ENCODE measurements at regions not wholly inside any gene's neighbourhood (a gene's known extent, or its start where the extent isn't known, plus 50 kb on each side); places are given as distances from the start of the nearest gene placed in this dataset.

- Histone ChIP-seq H3K36me3 (ENCODE audit: control insufficient read depth in 4 of 4, insufficient read depth in 4 of 4, low read length in 4 of 4) (no peaks in the 10 kb centered on the region), H3K9ac (ENCODE audit: insufficient read depth in 1 of 2, low read length in 2 of 2) (no peak overlapping the region), H3K4me3 (no peak overlapping the region), H3K9me3 (ENCODE audit: control insufficient read depth in 4 of 4, insufficient read depth in 3 of 4, low read length in 3 of 4) (no peaks in the 10 kb centered on the region), H3K27ac (ENCODE audit: low read depth in 1 of 2, low read length in 1 of 2) (no peak overlapping the region), H3K27me3 (ENCODE audit: control insufficient read depth in 3 of 3, insufficient read depth in 3 of 3, low read length in 2 of 3) (no peaks in the 10 kb centered on the region), H3K4me1 (ENCODE audit: control insufficient read depth in 5 of 5, insufficient read depth in 5 of 5, low read length in 5 of 5) (peaks cover 0 to 11% (median 6%) of the 10 kb centered on the region in 5 donors)
- DNase-seq (no peak), ATAC-seq (ENCODE audit: insufficient read depth, low FRiP score) (no peak)
- TF ChIP-seq, protein P1, sequence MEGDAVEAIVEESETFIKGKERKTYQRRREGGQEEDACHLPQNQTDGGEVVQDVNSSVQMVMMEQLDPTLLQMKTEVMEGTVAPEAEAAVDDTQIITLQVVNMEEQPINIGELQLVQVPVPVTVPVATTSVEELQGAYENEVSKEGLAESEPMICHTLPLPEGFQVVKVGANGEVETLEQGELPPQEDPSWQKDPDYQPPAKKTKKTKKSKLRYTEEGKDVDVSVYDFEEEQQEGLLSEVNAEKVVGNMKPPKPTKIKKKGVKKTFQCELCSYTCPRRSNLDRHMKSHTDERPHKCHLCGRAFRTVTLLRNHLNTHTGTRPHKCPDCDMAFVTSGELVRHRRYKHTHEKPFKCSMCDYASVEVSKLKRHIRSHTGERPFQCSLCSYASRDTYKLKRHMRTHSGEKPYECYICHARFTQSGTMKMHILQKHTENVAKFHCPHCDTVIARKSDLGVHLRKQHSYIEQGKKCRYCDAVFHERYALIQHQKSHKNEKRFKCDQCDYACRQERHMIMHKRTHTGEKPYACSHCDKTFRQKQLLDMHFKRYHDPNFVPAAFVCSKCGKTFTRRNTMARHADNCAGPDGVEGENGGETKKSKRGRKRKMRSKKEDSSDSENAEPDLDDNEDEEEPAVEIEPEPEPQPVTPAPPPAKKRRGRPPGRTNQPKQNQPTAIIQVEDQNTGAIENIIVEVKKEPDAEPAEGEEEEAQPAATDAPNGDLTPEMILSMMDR (IDR thresholded peaks at IDR 0.05; ENCODE audit: control extremely low read depth, extremely low read depth): no peak
- WGBS, 2 donors: 92 to 99% methylated on average over 3 of the region's 3 CpGs
Measured at GRCh38 chr5:124927735-124928134, 181.3 kb upstream of the ZNF608 start.

GRCh38 chr5:124929000-124929399 lies 182.6 kb upstream of the ZNF608 start:
- Histone ChIP-seq H3K27ac (ENCODE audit: low read depth in 1 of 2, low read length in 1 of 2) (no peak overlapping the region), H3K4me3 (no peak overlapping the region), H3K9me3 (ENCODE audit: control insufficient read depth in 4 of 4, insufficient read depth in 3 of 4, low read length in 3 of 4) (no peaks in the 10 kb centered on the region), H3K36me3 (ENCODE audit: control insufficient read depth in 4 of 4, insufficient read depth in 4 of 4, low read length in 4 of 4) (no peaks in the 10 kb centered on the region), H3K27me3 (ENCODE audit: control insufficient read depth in 3 of 3, insufficient read depth in 3 of 3, low read length in 2 of 3) (no peaks in the 10 kb centered on the region), H3K9ac (ENCODE audit: insufficient read depth in 1 of 2, low read length in 2 of 2) (no peak overlapping the region), H3K4me1 (ENCODE audit: control insufficient read depth in 5 of 5, insufficient read depth in 5 of 5, low read length in 5 of 5) (no peaks in the 10 kb centered on the region)
- TF ChIP-seq, protein P1 (IDR thresholded peaks at IDR 0.05; ENCODE audit: control extremely low read depth, extremely low read depth): no peak
- WGBS, 2 donors: 94% methylated on average over 5 of the region's 5 CpGs
- ATAC-seq (ENCODE audit: insufficient read depth, low FRiP score): no peak
- DNase-seq: no peak

DNA sequence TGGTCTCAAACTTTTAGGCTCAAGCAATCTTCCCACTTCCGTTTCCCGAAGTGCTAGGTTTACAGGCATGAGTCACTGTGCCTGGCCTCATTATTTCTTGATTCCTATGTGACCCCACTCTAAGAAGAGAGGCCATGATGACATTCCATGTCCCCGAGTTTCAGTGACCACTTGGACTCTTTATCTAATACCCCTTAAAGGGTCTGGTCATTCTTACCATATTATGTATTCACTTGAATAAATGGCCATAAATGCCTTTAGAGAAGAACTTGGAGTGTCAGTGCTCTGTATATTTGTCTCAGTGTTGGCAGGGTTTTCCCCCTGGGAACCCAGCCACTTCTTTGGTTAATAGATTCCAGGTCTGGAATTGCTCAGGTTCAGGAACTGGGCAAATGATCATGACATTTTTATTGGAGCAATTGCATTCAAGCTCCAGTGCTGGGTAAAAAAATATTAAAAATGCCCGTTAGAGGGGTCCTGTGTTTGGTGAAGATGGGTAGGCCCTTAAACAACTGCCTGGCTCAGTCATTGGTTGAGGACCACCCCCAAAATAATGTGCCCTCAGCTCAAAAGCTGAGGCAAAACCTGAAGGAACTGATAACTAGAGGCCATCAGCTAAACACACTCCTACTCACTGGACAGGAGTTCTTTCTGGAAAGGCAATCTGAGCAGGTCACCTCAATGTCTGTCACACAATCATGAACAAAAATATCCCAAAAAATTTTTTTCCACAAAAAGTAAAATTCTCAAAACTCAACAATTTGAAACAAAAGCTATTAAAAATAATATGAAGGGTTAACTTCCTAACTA lies 186.6 kb upstream of the ZNF608 start:
- Histone ChIP-seq H3K4me3 (no peak overlapping the region), H3K9me3 (ENCODE audit: control insufficient read depth in 4 of 4, insufficient read depth in 3 of 4, low read length in 3 of 4) (no peaks in the 10 kb centered on the region), H3K27me3 (ENCODE audit: control insufficient read depth in 3 of 3, insufficient read depth in 3 of 3, low read length in 2 of 3) (no peaks in the 10 kb centered on the region), H3K27ac (ENCODE audit: low read depth in 1 of 2, low read length in 1 of 2) (no peak overlapping the region), H3K36me3 (ENCODE audit: control insufficient read depth in 4 of 4, insufficient read depth in 4 of 4, low read length in 4 of 4) (no peaks in the 10 kb centered on the region), H3K9ac (ENCODE audit: insufficient read depth in 1 of 2, low read length in 2 of 2) (no peak overlapping the region), H3K4me1 (ENCODE audit: control insufficient read depth in 5 of 5, insufficient read depth in 5 of 5, low read length in 5 of 5) (no peaks in the 10 kb centered on the region)
- no peak for ATAC-seq (ENCODE audit: insufficient read depth, low FRiP score)
- TF ChIP-seq, protein P1 (IDR thresholded peaks at IDR 0.05; ENCODE audit: control extremely low read depth, extremely low read depth): no peak
- 52 to 63% methylated on average over 4 of the region's 4 CpGs for WGBS, 2 donors
- peak in 1 of 3 donors; percentile 27 for DNase-seq

Measured in lung (tissue), 11 donors.